A172 (cell line): ENCODE measurements at regions not wholly inside any gene's neighbourhood (a gene's known extent, or its start where the extent isn't known, plus 50 kb on each side); places are given as distances from the start of the nearest gene placed in this dataset.
"Not testable (repeated sequence)": the region's sequence is repeated elsewhere in the genome, so short reads cannot be mapped to it uniquely, and the experiment has no call there.

Experiments
- DNase-seq: peaks from one replicate; pipeline ENCODE4 v3.0.0-alpha.2; 2015; ENCODE audit warnings: low spot score

- no peak for DNase-seq
Measured at GRCh38 chr9:82894961-82895821, 167.8 kb downstream of the RASEF start.

- DNase-seq, result no peak
Measured at GRCh38 chr9:82895822-82896110, 167.2 kb downstream of the RASEF start.

DNA sequence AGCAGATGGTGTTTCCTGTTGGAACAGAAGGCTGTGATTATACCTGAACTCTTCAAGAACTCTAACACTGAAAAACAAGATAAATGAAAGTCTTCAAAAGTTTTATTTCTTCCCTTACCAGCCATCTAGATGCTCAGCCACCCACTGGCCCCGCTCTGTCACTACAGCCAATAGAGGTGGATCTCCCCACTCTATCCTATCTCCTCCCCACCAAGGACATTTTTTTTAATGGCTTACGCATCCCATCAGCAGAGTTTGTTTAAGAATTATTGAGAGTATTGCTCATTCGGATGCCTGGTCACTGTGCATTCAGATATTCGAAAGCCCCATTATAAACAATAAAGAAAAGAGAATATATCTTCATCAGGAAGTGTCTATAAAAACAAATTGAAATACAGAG, 159.4 kb downstream of the RASEF start:
- peak; percentile 18 for DNase-seq

GRCh38 chr9:82911996-82912395, 150.9 kb downstream of the RASEF start:
- no peak for DNase-seq

- peak; percentile 10 for DNase-seq
Measured at GRCh38 chr9:82912645-82913044, 150.3 kb downstream of the RASEF start.

DNA sequence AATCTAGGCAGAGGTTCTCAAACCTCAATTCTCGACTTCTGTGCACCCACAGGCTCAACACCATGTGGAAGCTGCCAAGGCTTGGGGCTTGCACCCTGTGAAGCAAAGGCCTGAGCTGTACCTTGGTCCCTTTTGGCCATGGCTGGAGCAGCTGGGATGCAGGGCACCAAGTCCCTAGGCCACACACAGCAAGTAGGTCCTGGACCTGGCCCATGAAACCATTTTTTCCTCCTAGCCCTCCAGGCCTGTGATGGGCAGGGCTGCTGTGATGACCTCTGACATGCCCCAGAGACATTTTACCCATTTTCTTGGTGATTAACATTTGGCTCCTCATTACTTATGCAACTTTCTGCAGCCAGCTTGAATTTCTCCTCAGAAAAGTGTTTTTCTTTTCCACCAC, 146.7 kb downstream of the RASEF start:
- not testable (repeated sequence) for DNase-seq

DNA sequence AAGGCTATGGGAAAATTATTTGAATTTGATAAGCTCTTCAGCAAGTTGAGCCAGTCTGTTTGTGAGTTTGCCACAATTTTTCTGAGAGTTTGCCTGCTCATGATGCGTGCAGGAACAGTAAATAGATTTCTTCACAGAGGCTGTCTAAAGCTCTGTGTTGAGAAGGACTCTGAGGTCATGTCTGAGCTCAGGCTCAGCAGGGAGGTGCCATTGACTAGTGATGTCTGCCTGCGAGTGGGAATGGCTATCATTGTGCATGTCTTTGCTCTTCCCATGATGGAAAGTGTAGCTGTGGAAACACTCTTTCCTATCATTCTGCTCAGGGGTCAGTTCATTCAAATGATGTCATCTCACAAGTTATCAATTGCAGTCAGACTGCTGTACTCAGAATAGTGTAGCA, 142.8 kb downstream of the RASEF start:
- no peak for DNase-seq

- no peak for DNase-seq
Measured at GRCh38 chr9:82922686-82923085, 140.3 kb downstream of the RASEF start.

GRCh38 chr9:82923092-82923911, 139.6 kb downstream of the RASEF start:
- DNase-seq, result no peak

DNA sequence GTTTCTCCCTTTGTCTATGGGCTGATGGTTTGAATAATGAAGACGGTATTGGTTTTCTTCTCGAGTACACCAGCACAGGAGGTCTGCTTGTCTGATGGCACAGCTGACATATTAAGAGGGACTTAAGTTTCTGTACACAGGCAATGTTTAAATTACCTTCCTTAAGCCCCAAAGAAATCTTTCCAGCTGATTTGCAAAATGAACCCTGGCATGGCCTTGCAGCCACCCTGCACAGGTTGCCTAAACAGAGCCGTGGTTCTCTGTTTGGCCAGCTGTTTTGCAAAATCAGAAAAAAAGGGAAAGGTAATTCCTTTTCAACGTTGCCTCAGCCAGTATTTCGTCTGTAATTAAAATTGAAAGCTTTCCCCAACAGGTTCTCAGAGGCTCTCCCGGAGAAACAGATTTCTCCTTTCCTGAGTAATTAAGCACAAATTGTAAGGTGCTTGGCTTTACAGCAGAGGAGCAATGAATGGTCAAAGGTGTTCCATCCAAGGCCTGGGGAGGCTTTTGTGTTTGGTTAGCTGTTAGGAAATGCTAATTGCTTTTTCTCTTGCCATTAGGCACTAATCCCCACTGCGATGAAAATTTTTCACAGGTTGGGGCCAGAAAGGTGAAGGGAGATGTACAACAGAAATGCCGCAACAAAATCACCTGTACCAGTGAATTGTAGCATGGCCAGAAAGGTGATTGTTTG, 138.9 kb downstream of the RASEF start:
- DNase-seq, result no peak
